HG02885 (cell line): ENCODE measurements at regions not wholly inside any gene's neighbourhood (a gene's known extent, or its start where the extent isn't known, plus 50 kb on each side); places are given as distances from the start of the nearest gene placed in this dataset.
"Not testable (repeated sequence)": the region's sequence is repeated elsewhere in the genome, so short reads cannot be mapped to it uniquely, and the experiment has no call there.

Source experiments
- ATAC-seq: cut with Tn5 transposase; IDR thresholded peaks from one replicate; pipeline ENCODE4 v1.9.1; 2021; ENCODE audit warnings: mild to moderate bottlenecking; ENCODE audit not compliant: unreplicated experiment, poor library complexity

DNA sequence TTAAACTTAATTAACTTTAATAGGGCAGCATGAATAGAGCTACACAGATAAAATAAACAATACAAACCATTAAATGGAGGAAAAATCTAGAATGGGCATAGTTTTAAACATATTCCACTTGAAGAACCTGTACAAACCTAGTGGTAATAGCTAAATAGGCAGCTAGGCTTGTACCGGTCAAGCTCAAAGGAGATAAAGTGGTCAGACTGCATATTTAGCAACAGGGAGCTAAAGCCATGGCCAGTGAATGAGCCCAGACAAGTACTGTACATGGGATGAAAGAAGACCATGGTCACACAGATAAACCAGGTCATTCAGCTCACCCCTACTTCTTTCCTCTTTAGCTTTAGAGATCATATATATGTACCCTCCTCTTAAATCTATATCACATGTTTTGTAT, 186.6 kb upstream of the KRR1 start:
- no peak for ATAC-seq

DNA sequence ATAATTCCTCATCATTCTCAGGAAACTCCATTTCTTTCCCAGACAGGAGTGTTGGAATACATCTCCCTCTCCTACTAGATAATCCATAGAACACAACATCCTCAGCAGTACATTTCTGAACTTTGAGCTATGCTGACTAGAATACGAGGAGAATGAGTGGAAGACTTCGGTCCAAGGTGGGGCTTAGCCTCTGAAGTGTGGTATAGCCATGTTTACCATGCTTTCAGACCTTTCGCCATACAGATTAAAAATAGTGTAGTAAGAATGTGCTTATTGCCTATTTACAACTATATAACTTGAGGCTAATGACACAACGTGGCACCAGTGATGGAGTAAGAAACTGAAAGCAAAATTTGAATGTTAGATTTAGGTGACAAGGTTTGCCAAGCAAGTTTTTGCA, 184.5 kb upstream of the KRR1 start:
- no peak for ATAC-seq

DNA sequence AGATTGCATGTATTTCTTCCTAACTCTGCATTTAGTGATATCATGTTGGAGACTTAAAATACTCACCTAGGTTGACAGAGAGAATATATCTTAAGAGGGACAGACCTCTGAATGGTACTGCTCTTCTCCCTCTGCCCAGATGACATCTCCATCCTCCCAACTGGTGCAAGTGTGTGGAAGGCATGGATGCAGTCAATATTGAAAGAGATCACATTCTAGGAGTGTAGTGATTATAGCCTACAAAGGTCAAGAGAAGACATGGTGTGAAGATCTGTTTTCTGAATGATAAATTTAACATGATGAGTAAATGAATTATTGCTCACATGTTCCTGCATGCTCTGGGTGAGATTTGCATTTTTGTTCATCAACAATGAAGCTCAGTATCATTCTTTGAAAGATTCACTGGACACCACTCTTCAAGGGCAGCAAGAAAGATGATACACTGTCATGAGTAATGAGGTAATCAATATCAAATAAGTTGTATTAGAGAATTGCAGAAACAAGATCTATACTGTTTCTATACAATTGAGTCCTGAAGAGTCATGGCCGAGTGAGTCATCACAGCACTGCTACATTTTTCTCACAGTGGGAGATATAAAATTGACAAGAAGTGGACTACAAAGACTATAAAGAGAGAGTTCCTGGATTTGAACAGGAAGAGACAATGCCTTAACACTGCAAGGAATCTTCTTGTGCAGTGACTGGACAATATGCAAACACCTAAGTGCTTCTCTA, 183.3 kb upstream of the KRR1 start:
- no peak for ATAC-seq

DNA sequence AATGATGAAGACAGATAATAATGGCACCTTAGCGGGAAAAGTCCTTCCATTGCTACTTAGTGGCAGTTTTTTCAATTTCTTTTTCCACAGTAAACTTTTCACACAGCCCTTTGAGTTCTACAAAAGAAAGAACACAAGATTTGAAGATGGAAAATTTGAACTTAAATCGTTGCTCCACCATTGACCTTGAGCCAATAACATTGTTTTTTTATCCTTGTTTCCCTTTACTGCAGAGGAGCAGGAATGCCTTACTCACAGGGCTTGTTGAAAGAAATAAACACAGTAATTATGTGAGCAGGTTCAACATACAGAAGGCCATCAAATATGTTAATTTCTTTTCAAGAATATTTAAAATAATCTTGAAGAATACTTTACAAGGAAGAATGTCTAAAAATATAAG, 181.5 kb upstream of the KRR1 start:
- ATAC-seq = no peak

DNA sequence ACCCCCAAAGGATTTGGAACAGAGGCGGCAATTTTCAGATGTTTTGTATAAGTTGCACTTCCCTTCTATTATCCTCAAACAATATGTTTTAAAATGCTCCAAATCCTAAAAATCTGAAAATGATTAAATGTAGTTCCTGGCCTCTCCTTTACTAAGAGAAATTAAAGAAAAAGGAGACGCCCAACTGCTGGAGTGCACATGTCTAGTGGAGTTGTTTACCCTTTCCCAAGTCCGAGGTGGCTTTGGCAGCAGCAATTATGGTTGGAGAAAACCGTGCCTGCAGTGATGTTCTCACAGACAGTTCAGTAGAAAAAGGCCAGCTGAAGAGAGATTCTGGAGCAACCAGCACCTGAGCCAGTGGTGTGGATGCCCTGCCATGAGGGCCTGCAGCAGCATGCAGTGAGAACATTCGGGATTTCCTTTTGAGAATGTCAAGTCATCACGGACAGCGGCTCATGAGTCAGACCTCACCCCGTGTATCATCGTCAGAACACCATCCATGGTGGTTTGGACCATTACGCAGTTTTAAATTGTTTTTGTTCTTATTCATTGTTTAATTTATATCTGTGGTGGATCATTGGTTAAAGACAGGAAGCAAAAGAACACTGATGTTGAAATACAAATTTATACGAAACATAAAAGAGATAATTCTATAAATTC, 179.0 kb upstream of the KRR1 start:
- no peak for ATAC-seq

DNA sequence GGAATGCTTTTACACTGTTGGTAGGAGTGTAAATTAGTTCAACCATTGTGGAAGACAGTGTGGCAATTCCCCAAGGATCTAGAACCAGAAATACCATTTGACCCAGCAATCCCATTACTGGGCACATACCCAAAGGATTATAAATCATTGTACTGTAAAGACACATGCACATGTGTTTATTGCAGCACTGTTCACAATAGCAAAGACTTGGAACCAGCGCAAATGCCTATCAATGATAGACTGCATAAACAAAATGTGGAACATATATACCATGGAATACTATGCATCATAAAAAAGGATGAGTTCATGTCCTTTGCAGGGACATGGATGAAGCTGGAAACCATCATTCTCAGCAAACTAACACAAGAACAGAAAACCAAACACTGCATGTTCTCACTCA, 174.8 kb upstream of the KRR1 start:
- not testable (repeated sequence) for ATAC-seq

DNA sequence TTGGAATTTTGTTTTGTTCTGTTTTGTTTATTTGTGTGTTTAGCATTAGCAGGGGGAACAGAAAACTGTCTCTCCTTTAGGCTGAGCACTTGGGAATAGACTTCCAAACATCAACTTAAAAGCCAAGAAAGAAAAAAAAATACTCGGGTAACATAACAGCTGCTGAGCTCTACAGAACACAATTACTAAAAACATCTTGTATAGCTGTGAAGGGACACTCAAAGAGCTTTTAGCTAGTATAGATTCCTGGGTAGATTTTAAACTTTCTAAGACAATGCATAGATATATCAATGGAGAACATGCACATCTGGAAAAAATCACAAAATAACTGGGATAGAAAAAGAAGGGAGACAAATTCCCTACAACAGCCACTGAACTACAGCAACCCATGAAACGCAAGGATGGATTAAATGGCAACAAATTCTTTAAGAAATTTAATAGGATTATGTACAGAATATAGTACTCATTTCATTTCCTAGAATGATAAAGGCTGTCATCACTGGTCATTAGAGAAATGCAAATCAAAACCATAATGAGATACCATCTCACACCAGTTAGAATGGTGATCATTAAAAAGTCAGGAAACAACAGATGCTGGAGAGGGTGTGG, 174.3 kb upstream of the KRR1 start:
- no peak for ATAC-seq

DNA sequence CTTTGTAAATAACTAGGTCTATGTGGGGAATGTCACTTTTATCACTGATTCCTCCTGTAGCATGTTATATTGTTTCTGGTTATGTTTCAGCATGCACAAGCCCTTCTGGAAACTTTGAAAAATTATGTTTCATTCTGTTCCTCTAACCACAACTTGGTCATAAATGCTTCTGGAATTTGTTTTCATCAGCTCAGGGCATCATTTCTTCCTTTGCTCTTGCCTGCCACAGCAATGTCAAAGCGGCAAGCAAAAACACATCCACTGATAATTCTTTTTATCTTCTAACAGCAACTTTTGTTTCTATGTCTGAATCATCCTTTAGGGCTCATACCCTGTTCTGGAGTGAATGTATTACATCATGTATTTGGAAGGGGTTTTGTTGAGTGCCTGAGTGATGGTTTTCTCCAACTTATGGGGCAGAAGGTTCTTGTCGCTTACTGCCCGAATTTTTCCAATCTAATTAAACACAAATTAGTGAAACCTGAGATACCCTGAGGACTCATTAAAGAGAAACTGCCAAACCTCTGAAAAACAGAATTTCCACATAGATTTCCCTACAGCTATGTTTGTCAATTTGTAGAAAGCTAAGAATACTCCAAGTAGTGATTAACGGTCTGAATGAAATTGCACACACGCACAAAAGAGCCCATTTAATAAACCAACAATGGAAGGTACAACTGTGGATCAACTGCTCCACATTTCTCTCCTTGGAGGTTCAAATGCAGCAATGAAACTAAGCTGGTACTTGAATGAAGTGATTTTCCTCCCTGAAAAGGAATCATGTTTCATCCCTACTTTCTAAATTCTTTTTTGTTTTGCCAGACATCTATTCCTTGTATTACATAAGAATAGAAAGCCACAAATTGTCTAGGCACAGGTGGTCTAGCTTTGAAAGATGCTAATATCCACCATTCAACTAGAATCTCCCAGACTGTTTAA, 173.5 kb upstream of the KRR1 start:
- no peak for ATAC-seq

DNA sequence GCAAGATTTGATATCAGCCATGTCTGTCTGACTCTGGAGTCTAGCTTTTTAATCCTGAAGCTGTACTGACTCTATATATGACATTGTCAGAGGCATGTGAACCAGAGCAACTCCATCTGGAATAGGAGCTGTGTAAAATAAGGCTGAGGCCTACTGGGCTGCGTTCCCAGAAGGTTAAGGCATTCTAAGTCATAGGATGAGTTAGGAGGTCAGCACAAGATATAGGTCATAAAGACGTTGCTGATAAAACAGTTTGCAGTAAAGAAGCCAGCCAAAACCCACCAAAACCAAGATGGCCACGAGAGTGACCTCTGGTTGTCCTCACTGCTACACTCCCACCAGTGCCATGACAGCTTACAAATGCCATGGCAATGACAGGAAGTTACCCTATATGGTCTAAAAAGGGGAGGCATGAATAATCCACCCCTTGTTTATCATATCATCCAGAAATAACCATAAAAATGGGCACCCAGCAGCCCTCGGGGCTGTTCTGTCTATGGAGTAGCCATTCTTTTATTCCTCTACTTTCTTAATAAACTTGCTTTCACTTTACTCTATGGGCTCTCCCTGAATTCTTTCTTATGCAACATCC, 172.7 kb upstream of the KRR1 start:
- not testable (repeated sequence) for ATAC-seq

DNA sequence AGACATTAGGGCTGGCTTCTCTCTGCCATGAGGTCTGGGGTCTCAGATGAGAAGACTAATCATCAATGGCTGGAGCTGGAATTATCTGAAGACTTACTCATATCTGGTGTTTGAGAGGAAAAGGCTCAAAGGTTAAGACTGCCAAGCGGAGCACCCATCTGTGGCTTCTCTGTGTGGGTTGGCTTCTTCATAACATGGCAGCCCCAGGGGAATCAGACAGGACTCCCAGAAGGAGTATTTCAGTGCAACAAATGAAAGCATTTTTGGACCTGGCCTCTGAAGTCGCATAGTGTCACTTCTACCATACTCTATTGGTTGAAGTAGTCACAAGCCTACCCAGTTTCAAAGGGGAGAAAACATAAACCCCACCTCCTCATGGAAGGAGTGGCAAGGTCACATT, 171.8 kb upstream of the KRR1 start:
- no peak for ATAC-seq

DNA sequence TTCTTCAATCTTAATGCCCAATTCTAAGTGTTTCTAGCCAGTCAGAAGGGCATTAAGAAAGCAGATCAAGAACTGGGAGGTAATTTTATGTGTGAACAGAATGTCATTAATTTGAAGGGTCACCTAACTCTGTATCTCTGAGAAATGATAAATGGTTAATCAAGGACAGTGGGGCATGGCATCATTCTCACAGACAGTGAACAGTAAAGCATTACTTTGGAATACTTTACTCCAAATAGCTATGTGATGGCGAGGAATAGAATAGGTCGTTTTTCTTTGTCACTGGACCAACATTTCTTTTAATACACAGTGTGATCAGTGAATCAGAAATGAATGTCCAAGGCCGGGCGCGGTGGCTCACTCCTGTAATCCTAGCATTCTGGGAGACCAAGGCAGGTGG, 166.1 kb upstream of the KRR1 start:
- ATAC-seq = no peak

DNA sequence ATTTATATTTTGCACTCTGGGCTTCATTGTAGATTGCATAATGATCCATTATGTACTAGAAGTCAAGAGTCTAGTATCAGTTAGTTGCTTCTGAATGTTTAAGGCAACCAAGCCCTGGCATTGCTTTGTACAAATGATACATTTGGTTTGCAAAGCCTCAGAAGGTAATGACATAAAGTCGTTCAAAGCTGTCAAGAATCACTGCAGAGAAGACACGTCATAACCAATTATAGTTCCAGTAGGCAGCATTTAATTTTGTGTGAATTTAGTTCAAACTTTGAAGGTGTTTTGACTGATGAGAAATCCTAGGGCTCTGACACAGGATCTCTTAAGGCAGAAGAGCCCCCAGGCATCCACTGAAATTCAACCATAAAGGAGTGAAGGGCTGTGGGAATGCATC, 163.0 kb upstream of the KRR1 start:
- no peak for ATAC-seq

DNA sequence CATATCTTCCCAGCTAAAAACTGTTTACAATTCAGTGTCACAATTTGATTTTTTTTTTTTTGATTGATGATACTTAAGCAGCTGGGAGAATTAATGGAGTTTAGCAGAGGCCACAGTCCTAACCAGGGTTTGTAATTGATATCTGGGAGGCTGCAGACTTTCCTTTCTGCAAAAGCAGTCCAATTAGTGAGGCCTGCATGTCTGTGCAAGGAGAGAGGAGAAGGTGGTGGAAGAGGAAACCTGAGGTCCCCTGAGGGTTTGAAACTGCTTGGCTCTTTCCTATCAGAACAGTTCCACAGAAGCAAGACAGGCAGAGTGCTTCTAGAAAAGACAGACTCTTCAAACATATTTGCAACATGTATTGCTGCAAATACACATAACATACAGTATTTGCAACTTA, 160.8 kb upstream of the KRR1 start:
- ATAC-seq = no peak

DNA sequence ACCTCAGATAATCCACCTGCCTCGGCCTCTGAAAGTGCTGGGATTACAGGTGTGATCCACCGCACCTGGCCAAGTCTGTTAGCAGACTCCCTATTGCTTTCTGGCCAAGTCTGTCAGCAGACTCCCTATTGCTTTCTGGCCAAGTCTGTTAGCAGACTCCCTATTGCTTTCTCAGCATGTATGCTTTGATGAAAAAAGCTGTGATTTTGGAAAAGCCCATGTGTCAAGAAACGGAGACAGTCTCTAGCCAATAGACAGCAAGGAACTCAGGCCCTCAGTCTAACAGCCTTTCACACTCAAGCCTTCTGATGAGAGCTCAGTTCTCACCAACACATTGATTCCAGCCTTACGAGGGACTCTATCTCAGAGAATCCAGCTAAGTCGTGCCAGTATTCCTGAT, 158.8 kb upstream of the KRR1 start:
- ATAC-seq = no peak

DNA sequence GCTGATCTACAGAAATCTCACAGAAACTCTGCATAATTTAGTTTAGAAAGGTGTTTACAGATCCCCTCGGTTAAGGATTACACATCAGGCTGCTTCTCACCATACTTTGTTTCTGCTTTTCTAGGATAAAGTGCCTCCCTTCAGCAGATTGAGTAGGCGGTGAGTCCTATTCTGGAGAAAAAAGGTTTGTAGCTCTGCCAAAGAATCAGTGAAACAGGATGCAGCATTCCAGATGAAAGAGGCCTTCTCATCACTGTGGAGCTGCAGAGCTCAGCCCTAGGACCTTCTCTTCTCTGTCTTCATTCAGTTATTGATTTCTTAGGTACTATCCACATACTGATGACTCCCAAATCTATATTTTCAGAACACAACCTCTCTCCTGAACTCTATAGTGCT, 155.5 kb upstream of the KRR1 start:
- no peak for ATAC-seq

DNA sequence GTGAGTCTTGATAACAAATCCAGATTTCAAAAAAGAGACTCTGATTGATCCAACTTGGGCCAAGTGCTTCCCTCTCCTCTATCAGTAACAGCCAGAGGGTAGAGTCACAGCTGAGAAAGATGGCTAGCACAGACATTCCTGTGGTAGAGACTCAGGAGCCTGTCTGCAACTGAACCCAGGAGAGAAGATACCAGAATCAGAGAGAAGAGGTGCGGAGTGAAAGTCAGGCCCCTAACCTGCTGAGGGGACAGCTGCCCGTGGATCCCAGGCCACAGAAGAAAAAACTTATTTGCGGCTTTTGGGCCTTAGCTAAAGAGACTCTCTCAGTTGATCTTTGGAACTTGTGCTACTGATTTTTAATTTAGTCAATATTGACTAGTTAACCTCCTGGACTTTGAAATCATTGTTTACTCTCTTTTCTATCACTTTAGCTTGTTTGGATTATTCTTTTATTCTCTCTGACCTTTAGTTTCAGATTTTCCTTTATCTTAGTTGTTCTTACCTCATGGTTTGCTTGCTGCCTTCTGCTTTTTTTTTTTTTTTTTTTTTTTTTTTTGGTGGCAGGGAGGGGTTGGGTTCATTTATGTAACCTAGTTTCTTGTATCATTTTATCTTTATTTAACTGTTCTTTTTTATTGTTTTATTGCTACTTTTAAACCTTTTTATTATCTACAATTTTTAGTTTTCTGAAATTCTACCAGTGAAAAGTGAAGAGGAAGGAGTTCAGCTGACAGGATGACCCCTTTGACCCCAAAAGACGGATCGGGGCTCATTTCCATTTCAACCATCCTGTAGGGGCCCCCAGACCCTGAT, 154.9 kb upstream of the KRR1 start:
- no peak for ATAC-seq

DNA sequence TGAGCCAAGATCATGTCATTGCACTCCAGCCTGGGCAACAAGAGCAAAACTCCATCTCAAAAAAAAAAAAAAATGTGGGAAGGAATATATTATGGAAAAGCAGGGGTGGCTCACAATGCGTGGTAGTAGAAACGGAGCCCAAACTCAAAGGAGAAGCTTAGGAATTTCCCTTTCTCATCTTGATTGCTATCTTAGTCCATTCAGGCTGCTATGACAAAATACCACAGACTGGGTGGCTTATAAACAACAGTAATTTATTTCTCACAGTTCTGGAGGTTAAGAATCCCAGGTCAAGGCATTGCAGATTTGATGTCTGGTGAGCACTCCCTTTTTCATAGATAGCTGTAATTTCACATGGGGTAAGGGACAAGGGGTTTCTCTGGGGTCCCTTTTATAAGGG, 153.8 kb upstream of the KRR1 start:
- ATAC-seq = no peak

DNA sequence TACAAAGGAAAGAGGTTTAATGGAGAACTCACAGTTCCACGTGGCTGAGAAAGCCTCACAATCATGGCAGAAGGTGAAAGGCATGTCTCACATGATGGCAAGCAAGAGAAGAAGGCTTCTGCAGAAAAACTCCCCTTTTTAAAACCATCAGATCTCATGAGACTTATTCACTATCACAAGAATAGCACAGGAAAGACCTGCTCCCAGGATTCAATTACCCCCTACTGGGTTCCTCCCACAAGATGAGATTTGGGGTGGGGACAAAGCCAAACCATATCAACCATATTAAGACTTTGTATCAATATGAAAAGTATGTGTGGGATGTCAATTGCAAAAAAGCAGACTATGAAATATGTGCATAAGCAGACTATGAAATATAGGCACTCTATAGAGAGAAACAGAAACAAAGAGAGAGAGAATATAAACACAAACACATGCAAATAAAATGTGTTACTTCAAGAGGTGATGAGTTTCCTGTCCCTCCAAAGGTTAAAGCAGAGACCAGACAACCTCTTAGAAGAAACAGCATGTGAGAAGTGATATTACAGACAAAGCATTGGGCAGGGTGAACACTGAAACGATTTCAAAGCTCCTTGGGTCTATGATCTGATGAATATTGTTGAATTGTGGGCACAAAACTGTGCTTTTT, 151.2 kb upstream of the KRR1 start:
- ATAC-seq = no peak

DNA sequence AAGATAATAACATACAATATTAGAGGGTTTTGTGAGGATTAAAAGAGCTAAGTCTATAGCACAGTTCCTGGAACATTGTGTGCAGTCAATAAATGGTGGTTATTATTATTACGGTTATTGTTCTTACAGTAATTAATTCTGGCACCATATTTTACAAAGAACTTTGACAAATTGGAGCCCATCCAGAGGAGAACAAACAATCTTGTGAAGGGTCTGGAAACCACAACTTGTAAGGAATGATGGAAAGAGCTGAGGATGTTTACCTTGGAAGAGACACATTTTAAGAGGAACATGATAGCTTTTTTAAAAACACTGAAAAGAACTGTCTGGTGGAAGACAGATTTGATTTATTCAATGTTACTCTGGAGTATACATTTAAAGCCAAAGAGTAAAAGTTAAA, 150.5 kb upstream of the KRR1 start:
- no peak for ATAC-seq
